DMS114 treated with DMSO at 0.1 percent for 48 hours (cell line): ENCODE measurements at regions not wholly inside any gene's neighbourhood (a gene's known extent, or its start where the extent isn't known, plus 50 kb on each side); places are given as distances from the start of the nearest gene placed in this dataset.
"Not testable (repeated sequence)": the region's sequence is repeated elsewhere in the genome, so short reads cannot be mapped to it uniquely, and the experiment has no call there.

Source experiments
- DNase-seq: peaks from one replicate; lab custom pipeline; 2025; ENCODE audit not compliant: unreplicated experiment; lab: John Stamatoyannopoulos, UW

DNA sequence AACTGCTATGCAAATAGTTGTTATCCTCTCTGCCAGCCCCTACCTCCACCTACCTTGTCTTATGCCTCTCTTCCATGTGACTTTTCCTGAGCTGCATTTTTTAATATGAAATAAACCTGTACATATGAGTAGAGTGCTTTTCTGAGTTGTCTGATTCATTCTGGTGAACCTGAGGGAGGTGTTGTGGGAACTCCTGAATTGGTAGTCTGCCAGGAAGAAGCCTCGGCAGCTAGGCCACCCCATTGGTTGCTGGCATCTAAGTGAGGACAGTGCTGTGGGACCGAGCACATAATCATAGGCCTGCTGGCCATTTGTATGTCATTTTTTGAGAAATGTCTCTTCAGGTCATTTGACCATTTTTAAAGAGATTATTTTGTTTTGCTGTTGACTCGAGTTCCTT lies 1146.8 kb downstream of the UQCRFS1 start:
- DNase-seq = no peak

DNA sequence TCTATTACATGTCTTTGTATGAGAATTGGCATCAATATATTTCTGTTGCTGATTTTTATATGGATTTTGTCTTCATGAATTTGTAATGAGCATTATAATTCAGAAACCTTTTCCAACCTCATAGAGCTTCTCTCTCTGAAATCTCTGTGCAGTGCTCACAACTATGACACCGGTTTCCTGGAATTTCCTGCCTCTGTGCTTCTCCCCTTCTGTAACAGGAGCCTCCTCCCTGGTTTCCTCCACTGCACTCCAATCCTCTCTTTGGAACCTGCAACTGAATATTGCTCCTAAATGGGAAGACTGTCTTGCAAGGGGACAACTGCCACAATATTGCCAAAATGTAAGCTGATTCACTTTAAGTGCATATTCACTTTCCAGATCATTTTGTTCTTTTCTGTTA lies 1147.9 kb downstream of the UQCRFS1 start:
- DNase-seq = no peak

DNA sequence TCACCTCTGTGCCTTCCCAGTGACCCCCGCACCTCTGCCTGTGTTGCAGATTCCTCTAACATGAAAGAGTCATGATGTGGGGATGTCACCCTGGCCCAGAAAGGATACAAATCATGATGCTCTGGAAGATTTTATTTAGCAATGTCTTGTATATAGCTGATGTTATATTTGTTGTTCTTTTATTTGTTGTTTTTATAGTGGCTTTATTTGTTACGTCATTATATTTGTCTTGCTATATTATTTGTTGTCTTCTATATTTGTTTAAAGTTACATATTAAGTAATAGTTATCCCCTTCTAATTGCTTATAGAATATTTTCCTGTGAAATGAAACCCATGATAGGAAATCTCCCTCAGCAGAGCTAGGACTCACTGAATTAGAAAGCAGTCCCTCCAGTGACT lies 1149.2 kb downstream of the UQCRFS1 start:
- DNase-seq = no peak

DNA sequence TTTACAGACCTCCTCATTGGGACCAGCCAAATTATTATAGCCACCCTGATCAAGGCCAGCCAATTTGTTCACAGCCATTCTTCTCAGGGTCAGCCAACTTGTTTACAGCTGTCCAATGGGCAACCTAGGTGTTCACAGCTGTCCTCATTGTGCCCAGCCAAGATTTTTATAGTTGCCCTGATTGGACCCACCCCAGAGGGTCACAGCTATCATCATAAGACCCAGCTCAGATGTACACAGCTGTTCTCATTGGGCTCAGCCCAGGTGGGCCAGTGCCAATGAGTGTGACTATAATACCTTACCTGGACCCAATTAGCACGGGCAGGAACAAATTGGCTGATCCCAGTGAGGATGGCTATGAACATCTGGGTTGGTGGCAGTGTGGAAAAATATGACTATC lies 1151.8 kb downstream of the UQCRFS1 start:
- no peak for DNase-seq

DNA sequence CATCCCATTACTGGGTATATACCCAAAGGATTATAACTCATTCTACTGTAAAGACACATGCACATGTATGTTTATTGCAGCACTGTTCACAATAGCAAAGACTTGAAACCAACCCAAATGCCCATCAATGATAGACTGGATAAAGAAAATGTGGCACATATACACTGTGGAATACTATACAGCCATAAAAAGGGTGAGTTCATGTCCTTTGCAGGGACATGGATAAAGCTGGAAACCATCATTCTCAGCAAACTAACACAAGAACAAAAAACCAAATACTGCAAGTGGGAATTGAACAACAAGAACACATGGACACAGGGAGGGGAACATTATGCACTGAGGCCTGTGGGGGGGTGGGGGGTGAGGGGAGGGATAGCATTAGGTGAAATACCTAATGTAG lies 1155.9 kb downstream of the UQCRFS1 start:
- not testable (repeated sequence) for DNase-seq

DNA sequence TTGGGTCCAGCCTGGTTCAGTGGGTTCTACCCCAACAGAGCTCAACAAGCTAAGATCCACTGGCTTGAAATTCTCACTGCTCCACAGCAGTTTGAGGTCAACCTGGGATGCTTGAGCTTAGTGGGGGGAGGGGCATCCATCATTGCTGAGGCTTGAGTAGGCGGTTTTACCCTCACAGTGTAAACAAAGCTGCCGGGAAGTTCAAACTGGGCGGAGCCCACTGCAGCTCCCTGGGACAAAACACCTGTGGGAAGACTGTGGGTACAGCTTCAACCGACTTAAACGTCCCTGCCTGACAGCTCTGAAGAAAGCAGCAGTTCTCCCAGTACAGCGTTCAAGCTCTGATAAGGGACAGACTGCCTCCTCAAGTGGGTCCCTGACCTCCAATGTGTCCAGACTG lies 1161.9 kb downstream of the UQCRFS1 start:
- DNase-seq = no peak

DNA sequence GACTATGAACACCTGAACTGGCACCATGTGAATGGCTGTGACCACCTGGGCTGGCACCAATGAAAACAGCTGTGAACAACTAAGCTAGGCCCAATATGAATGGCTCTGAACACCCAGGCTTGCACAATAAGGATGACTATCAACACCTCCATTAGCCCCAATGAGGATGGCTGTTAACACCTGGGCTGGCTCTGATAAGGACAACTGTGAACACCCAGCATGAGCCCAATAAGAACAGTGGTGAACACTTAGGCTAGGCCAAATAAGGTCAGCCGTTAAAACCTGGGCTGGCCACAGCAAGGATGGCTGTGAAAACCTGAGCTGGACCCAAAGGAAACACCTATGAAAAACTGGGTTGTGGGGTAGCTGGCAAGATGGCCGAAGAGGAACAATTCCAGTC lies 1163.1 kb downstream of the UQCRFS1 start:
- no peak for DNase-seq

DNA sequence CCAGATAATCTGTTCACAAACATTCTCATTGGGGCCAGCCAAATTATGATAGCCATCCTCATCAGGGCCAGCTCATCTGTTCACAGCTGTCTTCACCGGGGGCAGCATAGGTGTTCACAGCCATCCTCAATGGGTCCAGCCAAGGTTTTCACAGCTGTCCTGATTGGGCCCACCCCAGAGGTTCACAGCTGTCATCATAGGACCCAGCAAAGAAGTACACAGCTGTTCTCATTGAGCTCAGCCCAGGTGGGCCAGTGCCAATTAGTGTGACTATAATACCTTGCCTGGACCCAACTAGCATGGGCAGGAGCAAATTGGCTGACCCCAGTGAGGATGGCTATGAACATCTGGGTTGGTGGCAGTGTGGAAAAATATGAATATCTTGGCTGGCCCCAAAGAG lies 1166.0 kb downstream of the UQCRFS1 start:
- DNase-seq = no peak

DNA sequence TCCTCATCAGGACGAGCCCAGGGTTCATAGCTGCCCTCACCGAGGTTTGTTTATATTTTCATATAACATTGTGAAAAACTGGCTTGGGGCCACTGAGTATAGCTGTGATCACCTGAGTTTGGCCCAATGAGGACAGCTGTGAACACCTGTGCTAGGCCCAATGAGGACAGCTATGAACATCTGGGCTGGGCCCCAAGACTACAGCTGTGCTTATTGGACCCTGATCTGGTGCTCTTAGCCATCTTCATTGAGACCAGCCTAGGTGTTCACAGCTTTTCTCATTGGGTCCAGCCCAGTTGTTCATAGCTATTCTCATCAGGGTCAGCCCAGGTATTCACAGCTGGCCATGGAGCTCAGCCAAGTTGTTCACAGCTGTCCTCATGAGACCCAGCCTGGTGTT lies 1167.3 kb downstream of the UQCRFS1 start:
- DNase-seq = no peak

DNA sequence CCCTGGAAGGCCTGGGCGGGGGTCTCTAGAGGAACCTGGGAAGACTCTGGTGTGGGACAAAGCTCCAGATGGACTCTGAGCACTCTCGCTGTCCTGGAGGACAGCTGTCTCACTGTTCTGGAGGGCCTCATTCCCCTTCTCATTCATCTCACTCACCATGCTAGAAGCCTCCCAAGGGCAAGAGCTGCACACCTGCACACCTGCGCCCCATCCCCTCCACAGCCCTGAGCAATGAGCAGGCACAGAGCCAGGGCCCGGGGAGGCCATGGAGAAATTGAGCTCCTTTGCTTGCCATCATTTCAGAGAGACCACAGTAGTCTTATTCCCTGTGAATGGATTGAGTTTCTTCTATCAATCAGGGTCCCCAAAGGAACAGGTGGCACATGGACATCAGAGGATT lies 1168.5 kb downstream of the UQCRFS1 start:
- DNase-seq = no peak

DNA sequence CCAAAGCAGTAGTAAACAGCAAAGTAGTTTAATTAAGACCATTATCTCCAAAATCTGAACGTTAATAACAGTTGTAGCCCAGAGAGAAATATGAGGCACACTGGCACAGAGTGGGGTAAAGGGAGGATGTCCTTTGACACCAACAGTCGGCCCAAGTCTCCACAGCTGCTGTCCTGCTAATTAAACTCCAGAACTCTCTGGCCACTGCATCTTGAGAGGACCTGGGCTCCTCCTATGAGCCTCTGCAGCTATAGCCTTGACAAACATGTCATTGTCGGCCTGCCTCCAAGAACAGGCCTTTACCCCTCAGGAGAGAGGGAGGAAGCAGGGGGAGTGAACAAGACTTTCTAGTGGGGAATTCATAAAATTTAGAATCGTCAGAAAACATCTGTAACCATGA lies 1170.4 kb downstream of the UQCRFS1 start:
- DNase-seq = no peak

DNA sequence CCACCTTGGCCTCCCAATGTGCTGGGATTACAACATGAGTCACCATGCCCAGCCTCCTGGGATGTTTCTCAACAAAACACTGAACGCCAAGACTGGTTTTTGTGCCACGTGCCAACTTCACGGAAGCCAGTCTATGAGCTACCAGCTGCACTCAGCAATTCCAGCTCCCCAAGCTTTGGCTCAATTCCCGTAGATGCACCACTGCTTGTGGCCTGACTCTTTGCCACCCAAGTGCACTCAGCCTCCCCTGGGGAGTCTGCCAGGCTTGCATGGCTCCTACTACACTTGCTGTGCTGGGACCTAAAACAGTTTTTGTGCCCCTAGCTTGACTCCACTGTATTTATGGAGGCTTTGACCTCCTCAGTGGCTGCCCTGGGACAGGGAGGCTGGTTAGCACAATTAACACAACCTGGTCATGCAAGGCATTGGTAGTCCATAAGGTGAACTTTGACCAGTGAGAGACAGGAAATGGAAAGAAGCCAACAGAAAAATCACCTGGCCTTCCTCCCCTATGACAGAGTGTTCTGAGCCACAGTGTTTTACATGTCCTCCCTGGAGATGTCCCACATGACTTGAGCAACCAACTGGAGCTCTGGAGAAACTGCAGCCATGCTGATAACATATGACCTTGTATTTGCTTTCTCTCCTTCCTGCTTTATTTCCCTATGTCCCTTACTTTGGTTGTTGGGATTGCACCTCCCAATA lies 1173.1 kb downstream of the UQCRFS1 start:
- no peak for DNase-seq

DNA sequence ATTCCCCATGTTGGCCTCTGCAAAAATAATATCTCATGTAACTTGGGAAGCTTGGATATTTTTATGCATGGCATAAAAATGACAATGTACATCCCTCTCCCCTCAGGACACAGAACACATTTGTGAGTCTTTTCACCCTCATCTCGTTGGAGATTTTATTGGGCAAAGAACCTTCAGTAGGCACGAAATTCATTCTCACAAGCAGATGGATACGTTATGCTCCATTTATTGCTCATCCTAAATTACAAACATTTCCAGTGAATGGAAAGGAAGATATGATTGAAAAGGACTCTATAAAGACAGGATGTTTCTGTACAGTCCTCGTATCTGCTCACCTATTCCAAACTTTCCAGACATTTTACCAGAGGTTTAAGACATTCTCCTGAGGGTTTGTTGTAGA lies 1175.8 kb downstream of the UQCRFS1 start:
- DNase-seq = no peak

DNA sequence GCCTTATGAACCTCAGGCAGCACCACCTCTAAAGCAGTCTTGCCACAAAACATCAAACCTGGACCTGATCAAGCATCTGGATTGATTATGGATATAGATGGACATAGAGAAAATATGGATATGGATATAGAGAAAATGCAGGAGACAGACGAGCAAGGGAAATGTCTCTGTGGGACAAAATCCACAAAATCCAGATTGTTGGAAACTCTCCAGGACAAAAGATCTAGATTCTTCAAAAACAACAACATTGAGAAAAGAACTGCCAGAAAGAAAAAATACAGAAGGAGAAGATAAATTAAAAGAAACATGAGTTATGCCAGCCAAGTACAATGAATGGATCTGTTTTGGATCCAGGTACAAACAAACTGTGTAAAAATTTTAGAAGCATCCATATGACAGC lies 1176.5 kb downstream of the UQCRFS1 start:
- no peak for DNase-seq

DNA sequence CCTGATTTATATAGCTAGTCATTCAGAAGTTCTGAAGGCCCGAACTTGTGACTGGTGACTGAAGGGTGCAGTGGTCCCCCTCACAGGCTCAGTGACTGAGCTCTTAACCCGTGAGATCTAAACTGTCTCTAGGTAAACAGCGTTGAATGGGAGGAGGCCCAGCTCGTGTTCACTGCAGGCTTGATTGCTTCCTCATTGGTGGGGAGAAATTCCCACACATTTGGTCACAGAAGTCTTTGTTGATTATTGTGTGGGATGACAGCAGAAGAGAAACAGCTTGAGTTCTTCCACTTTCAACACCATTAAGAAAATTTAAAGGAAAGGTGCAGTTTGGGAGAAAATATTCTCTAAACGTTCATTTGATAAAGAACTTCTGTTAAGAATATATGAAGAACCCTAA lies 1178.0 kb downstream of the UQCRFS1 start:
- DNase-seq = no peak

DNA sequence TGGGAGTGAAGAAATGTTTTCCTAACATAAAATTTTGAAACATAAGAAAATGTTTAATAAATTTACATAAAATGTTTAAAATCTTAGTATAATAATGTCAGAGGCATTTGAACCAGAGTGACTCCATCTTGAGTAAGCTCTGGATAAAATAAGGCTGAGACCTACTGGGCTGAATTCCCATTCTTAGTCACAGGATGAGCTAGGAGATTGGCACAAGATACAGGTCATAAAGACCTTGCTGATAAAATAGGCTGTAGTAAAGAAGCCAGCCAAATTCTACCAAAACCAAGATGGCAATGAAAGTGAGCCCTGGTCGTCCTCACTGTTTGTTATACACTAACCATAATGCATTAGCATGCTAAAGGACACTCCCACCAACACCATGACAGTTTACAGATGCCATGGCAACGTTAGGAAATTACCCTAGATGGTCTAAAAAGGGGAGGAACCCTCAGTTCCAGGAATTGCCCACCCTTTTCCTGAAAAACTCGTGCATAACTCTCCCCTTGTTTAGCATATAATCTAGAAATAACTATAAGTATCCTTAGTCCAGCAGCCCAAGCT lies 1184.0 kb downstream of the UQCRFS1 start:
- no peak for DNase-seq

DNA sequence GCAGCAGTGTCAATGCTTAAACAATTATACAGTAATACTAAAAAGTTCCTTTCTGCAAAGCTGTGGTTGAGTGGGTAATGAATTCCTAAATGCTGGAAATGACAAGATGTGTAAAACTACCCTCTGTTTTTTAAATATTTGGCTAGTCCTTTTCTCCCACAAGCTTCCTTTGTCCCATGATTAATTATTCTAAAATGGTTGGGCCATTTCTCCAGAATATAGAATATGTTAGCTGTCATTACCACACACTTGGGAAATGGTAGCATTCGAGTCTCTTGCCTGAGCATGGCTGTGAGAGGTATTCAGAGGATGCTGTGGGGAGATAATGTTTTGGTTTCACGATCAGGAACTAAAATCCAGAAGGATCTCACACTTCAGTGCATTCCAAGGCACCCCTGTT lies 1185.8 kb downstream of the UQCRFS1 start:
- no peak for DNase-seq

DNA sequence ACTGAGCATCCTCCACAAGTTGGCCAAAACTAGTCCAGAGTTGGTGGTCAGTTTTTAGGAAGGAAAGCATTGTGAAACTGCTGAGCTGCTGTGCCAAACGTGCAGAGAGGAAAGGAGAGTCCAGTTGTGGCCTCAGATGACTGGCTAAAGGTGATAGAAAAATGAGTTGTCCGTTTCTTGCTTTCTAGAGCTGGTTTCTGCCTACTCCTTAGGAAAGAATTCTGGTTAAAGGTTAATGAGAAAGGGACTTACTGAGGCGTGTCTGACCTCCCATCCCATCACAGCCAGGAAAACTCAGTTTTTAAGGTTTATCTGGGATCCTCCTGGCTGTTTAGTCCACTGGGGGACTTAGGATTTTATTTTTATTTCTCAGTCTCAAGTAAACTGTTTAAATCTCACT lies 1186.3 kb downstream of the UQCRFS1 start:
- no peak for DNase-seq

DNA sequence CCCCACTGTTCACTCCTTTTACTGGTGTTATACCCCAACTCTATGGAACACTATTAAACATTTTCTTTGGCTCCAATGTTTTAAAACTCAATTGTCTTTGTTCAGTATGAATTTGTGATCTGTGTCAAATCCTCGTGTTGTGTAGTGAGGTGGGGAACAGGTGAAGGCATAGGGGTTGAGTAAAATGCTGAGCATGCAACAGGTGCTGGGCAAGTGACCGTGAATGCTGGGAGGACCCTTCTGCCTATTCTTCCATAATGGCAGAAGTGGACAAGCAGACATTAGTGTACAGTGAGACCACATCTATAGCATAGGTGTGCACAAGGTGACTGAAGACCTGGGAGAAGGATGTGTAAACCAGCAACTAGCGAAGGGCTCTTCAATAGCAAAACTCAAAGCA lies 1188.0 kb downstream of the UQCRFS1 start:
- no peak for DNase-seq

DNA sequence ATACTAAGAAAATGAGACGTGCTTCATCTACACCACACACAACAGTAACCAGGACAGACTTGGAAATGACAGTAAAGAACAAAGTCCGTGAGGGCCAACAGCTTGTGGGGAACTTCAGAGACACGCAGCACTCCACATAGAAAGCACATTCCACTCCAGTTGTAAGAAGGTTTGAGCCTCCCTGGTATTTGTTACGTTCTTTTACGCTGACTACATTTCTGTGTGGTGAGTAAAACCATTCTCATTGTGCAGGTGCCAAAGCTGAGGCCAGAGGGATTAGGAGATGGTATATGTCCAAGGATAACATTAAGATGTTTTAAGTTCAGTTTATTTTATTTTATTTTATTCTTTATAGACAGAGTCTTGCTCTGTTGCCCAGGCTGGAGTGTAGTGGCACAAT lies 1189.9 kb downstream of the UQCRFS1 start:
- no peak for DNase-seq

DNA sequence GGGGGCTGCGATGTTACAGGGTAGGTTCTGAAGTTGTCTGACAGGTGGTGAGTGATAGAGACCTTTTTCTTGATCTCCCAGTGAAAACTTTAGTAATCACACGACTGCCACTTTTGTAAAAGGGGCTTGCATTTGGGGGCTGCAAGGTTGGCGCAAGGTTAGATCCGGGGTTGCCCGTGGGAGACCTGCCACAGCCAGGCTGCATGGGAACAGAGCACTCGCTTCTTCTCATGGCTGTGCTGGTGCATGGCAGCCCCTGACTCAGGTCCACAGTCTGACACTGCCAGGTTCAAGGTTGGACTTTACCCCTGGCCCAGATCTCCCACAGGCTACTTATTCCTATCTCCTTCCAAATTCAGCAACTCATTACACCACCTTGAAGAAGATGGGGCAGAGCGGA lies 1190.4 kb downstream of the UQCRFS1 start:
- DNase-seq = no peak

DNA sequence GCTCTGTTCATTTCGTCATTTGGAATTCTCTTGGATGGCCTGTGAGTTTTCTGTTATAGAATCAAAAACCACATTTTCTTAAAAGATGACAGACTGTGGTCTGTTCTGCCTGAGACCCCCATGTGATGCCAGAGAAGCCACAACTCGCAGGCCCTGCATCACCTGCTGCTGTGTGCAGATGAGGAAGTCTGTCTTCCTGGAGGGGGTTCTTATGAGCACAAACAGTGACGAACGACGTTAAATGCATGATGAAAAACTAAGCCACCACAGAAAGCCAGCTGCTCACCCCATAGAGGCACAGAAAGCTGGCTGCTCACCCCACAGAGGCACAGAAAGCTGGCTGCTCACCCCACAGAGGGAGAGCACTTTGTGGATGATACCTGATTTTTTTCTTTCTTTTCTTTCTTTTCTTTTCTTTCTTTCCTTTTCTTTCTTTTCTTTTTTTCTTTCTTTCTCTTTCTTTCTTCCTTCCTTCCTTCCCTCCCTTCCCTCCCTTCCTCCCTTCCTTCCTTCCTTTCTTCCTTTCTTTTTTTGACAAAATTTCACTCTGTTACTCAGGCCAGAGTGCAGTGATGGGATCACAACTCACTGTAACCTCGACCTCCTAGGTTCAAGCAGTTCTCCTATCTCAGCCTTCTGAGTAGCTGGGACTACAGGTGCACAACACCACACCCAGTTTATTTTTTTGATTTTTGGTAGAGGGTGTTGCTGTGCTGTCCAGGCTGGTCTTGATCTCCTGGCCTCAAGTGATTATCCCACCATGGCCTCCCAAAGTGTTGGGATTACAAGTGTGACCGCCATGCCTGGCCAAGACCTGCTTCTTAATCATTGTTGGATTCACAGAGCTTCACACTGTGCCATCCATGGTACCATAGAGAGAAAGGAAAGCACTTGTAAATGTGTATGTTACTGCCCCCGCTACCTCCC lies 1191.4 kb downstream of the UQCRFS1 start:
- no peak for DNase-seq
